ENCODE measurements at regions not wholly inside any gene's neighbourhood (a gene's known extent, or its start where the extent isn't known, plus 50 kb on each side); places are given as distances from the start of the nearest gene placed in this dataset.

DNA sequence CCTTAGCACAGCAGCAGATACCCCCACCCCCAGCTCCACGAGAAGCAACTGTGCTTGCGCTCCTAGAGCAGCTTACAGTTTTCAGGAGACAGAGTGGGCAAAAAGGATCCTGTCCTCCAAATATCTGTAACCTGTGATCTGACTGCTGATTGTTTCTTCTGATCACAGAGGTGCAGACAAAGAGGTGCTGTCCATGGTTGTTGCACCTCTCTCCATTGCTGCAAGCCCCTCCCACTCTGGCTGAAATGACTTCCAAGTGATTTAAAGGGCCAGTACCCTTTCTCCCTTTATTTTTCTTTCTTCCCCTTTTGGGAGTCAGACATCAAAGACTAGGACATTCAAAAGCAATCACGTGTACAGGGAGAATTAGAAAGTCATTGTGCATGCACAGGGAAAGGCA, 205.3 kb upstream of the GEMIN8 start:
- Histone ChIP-seq H2AK9ac (replicated peaks; ENCODE audit: low read depth, low read length, poor library complexity) (no peak overlapping the region), H2AK5ac (ENCODE audit: low read depth, low read length) (no peak overlapping the region), H4K8ac (ENCODE audit: low read depth in 2 of 2, low read length in 2 of 2) (no peak overlapping the region), H2BK15ac (ENCODE audit: low read depth, low read length) (no peak overlapping the region), H3K4me1 (ENCODE audit: control insufficient read depth, insufficient read depth, low read length) (no peaks in the 10 kb centered on the region), H2BK120ac (ENCODE audit: low read depth, low read length) (no peak overlapping the region), H3K56ac (ENCODE audit: extremely low read depth, insufficient read depth, low read length) (no peak overlapping the region), H3K4me2 (ENCODE audit: low read depth, low read length) (no peak overlapping the region), H3K23ac (ENCODE audit: low read depth, low read length) (no peak overlapping the region), H3K36me3 (ENCODE audit: control insufficient read depth, insufficient read depth, low read length) (no peaks in the 10 kb centered on the region), H3K14ac (replicated peaks; ENCODE audit: low read depth, low read length) (no peak overlapping the region), H2BK5ac (ENCODE audit: low read depth, low read length, poor library complexity, severe bottlenecking) (no peak overlapping the region), H4K5ac (ENCODE audit: low read depth, low read length) (no peak overlapping the region), H3K9me1 (ENCODE audit: insufficient read depth, low read length) (no peaks in the 10 kb centered on the region), H3K9ac (ENCODE audit: low read depth, low read length) (no peak overlapping the region), H3K79me1 (ENCODE audit: low read depth in 1 of 2, low read length in 2 of 2) (no peaks in the 10 kb centered on the region), H3K27me3 (ENCODE audit: control insufficient read depth, insufficient read depth, low read length) (no peaks in the 10 kb centered on the region), H3K27ac (ENCODE audit: insufficient read depth, low read length) (no peak overlapping the region), H3K9me3 (ENCODE audit: control insufficient read depth, insufficient read depth, low read length) (no peaks in the 10 kb centered on the region), H3K4ac (ENCODE audit: low read depth, low read length) (no peak overlapping the region), H4K91ac (ENCODE audit: insufficient read depth, low read depth, low read length) (no peak overlapping the region), H2BK20ac (ENCODE audit: low read depth, low read length) (no peak overlapping the region), H2AFZ (replicated peaks; ENCODE audit: low read length, poor library complexity) (no peak overlapping the region), H3K4me3 (ENCODE audit: insufficient read depth, low read depth, low read length) (no peak overlapping the region), H3K18ac (ENCODE audit: low read depth, low read length) (no peak overlapping the region), H4K20me1 (ENCODE audit: insufficient read depth, low read length) (no peaks in the 10 kb centered on the region)
- dilution Hi-C loops (cut with HindIII; ENCODE audit: low sequenced_read_pairs, unreplicated experiment) (no loop called here), intact Hi-C loops (cut with micrococcal nuclease) (no loop called here), in situ Hi-C loops (cut with MboI; ENCODE audit: low sequenced_read_pairs) (no loop called here)
- BruUV-seq (replicated peaks) = no TSS peak
- POLR2A ChIA-PET (ENCODE audit: unreplicated experiment) = no interaction called here
- ATAC-seq (ENCODE audit: low read depth) = no peak
- no peak for DNase-seq
- WGBS, 2 experiments (ENCODE audit: extremely low coverage in 2 of 2, insufficient read length in 1 of 2) = no CpG with 5 or more reads among the region's 3 CpGs
- CTCF ChIA-PET = no interaction called here
- TF ChIP-seq MAZ (IDR thresholded peaks at IDR 0.05; ENCODE audit: borderline replicate concordance, low read depth, low read length) (no peak), POLR2A (IDR thresholded peaks at IDR 0.05; ENCODE audit: low read depth, low read length) (no peak), RCOR1 (IDR thresholded peaks at IDR 0.05; ENCODE audit: insufficient replicate concordance, low read length) (no peak), NFE2L2 (IDR thresholded peaks at IDR 0.05; ENCODE audit: low read depth, low read length) (no peak), MAFK (IDR thresholded peaks at IDR 0.05; ENCODE audit: low read depth, low read length) (no peak), SMC3 (IDR thresholded peaks at IDR 0.05; ENCODE audit: low read depth, low read length) (no peak), RFX5 (IDR thresholded peaks at IDR 0.05; ENCODE audit: low read depth, low read length) (no peak), FOS (IDR thresholded peaks at IDR 0.05; ENCODE audit: low read depth, low read length) (no peak), BHLHE40 (IDR thresholded peaks at IDR 0.05; ENCODE audit: low read depth, low read length) (no peak)
- TF ChIP-seq, protein P1, sequence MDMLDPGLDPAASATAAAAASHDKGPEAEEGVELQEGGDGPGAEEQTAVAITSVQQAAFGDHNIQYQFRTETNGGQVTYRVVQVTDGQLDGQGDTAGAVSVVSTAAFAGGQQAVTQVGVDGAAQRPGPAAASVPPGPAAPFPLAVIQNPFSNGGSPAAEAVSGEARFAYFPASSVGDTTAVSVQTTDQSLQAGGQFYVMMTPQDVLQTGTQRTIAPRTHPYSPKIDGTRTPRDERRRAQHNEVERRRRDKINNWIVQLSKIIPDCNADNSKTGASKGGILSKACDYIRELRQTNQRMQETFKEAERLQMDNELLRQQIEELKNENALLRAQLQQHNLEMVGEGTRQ (IDR thresholded peaks at IDR 0.05; ENCODE audit: low read depth, low read length) = no peak
- TF ChIP-seq, protein P2, sequence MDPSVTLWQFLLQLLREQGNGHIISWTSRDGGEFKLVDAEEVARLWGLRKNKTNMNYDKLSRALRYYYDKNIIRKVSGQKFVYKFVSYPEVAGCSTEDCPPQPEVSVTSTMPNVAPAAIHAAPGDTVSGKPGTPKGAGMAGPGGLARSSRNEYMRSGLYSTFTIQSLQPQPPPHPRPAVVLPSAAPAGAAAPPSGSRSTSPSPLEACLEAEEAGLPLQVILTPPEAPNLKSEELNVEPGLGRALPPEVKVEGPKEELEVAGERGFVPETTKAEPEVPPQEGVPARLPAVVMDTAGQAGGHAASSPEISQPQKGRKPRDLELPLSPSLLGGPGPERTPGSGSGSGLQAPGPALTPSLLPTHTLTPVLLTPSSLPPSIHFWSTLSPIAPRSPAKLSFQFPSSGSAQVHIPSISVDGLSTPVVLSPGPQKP (IDR thresholded peaks at IDR 0.05; ENCODE audit: borderline replicate concordance, low read depth, low read length) = no peak
